GM12878 (cell line): ENCODE measurements at regions not wholly inside any gene's neighbourhood (a gene's known extent, or its start where the extent isn't known, plus 50 kb on each side); places are given as distances from the start of the nearest gene placed in this dataset.

Experiments used
- ATAC-seq: fragments of 200-7000 bp; cut with Tn5 transposase; 3 replicates; pipeline ENCODE4 v1.9.1; 2020; ENCODE audit warnings: mild to moderate bottlenecking, moderate library complexity
- BruUV-seq: library from RNA; stranded (reverse); fragments of 400-500 nt; replicated peaks from 2 replicates; lab custom pipeline; 2021; lab: Mats Ljungman, UMichigan
- CTCF ChIA-PET: fragments of 300-600 bp; sonication (Branson Sonifier 250); formaldehyde crosslinking; extraction: SDS; loops from one replicate; lab custom pipeline; 2021; ENCODE audit warnings: inconsistent platforms; lab: Yijun Ruan, JAX
- POLR2A ChIA-PET: fragments of 350-600 bp; formaldehyde crosslinking; extraction: SDS; loops from one replicate; lab custom pipeline; 2021; ENCODE audit warnings: inconsistent platforms; lab: Charles Lee
- RAD21 ChIA-PET: fragments of 300-600 bp; sonication (Branson Sonifier 250); formaldehyde crosslinking; loops from one replicate; lab custom pipeline; 2023; ENCODE audit warnings: antibody characterized with exemption; ENCODE audit not compliant: unreplicated experiment; lab: Charles Lee
- SMC1A ChIA-PET: fragments of 300-600 bp; sonication (Branson Sonifier 250); formaldehyde crosslinking; loops from one replicate; lab custom pipeline; 2023; ENCODE audit not compliant: unreplicated experiment, uncharacterized antibody; lab: Charles Lee
- DNase-seq: peaks from one replicate; pipeline ENCODE4 v3.0.0-alpha.2; 2011; ENCODE audit warnings: low read depth, low spot score
- FAIRE-seq: peaks from 3 replicates; lab custom pipeline; 2011; peaks lifted over from hg19 to GRCh38; lab: Jason Lieb, UNC
- H2AFZ ChIP-seq: 2 replicates; pipeline ENCODE4 v1.6.0; 2011; ENCODE audit warnings: low read depth, low read length, control low read depth; ENCODE audit not compliant: control insufficient read depth
- H3K27ac ChIP-seq: 2 replicates; pipeline ENCODE4 v1.5.1; 2011; ENCODE audit warnings: control low read depth; ENCODE audit not compliant: control insufficient read depth, insufficient read depth
- H3K27me3 ChIP-seq, 2 experiments: replicated peaks in 1 of 2; 2 replicates each; pipeline versions ENCODE4 v1.6.0 to v1.6.1; 2011; ENCODE audit warnings: low read length in 1 of 2; ENCODE audit not compliant: control insufficient read depth in 2 of 2, insufficient read depth in 2 of 2
- H3K36me3 ChIP-seq, 2 experiments: 2 replicates each; pipeline ENCODE4 v1.5.1; 2011; ENCODE audit warnings: low read length in 1 of 2; ENCODE audit not compliant: control insufficient read depth in 2 of 2, insufficient read depth in 2 of 2
- H3K4me1 ChIP-seq: 2 replicates; pipeline ENCODE4 v1.6.1; 2011; ENCODE audit warnings: mild to moderate bottlenecking, low read length, moderate library complexity, mixed read lengths; ENCODE audit not compliant: control insufficient read depth, insufficient read depth
- H3K4me2 ChIP-seq: 2 replicates; pipeline ENCODE4 v1.6.0; 2011; ENCODE audit warnings: control low read depth; ENCODE audit not compliant: control insufficient read depth, insufficient read depth
- H3K4me3 ChIP-seq: fragments of 200-600 bp; sonication (generic); 2 replicates; pipeline ENCODE4 v1.5.1; 2016
- H3K79me2 ChIP-seq: 2 replicates; pipeline ENCODE4 v1.6.0; 2011; ENCODE audit warnings: low read length; ENCODE audit not compliant: control insufficient read depth, insufficient read depth
- H3K9ac ChIP-seq: 2 replicates; pipeline ENCODE4 v1.8.0; 2011; ENCODE audit warnings: low read length, control low read depth, mixed read lengths; ENCODE audit not compliant: control insufficient read depth, insufficient read depth
- H3K9me3 ChIP-seq: replicated peaks from 3 replicates; pipeline ENCODE4 v1.5.1; 2011; ENCODE audit warnings: mild to moderate bottlenecking, low read length; ENCODE audit not compliant: control insufficient read depth, insufficient read depth
- H4K20me1 ChIP-seq: 2 replicates; pipeline ENCODE4 v1.6.0; 2011; ENCODE audit not compliant: control insufficient read depth, insufficient read depth
- EGR1 ChIP-seq, 2 experiments: IDR thresholded peaks; 1 replicate in 1 of 2; 2 replicates in 1 of 2; pipeline ENCODE4 v1.6.1; 2011 to 2012; ENCODE audit warnings: low read depth in 2 of 2, low read length in 2 of 2, borderline replicate concordance in 1 of 2, mild to moderate bottlenecking in 1 of 2, moderate library complexity in 1 of 2
- GATAD2B ChIP-seq: fragments of 450-650 bp; conservative IDR thresholded peaks from 2 replicates; pipeline ENCODE4 v1.6.1; 2017; ENCODE audit warnings: low read depth, mild to moderate bottlenecking, moderate library complexity
- HDAC6 ChIP-seq: fragments of 200-600 bp; sonication (generic); IDR thresholded peaks from one replicate; pipeline ENCODE4 v1.8.0; 2017; ENCODE audit warnings: antibody characterized with exemption; ENCODE audit not compliant: unreplicated experiment
- IRF4 ChIP-seq: IDR thresholded peaks from 2 replicates; pipeline ENCODE4 v1.6.1; 2011; ENCODE audit warnings: low read depth, low read length
- KAT2A ChIP-seq: conservative IDR thresholded peaks from 2 replicates; pipeline ENCODE4 v1.6.1; 2011; ENCODE audit warnings: low read depth, low read length; ENCODE audit not compliant: control insufficient read depth
- MTA2 ChIP-seq: fragments of 450-650 bp; IDR thresholded peaks from 2 replicates; pipeline ENCODE4 v1.6.1; 2016; ENCODE audit warnings: low read depth, mild to moderate bottlenecking, moderate library complexity
- NR2C1 ChIP-seq: fragments of 450-650 bp; IDR thresholded peaks from 2 replicates; pipeline ENCODE4 v1.6.1; 2017; ENCODE audit warnings: antibody characterized with exemption, mild to moderate bottlenecking, moderate library complexity
- SUPT20H ChIP-seq: IDR thresholded peaks from 2 replicates; pipeline ENCODE4 v1.6.1; 2011; ENCODE audit warnings: low read depth, mild to moderate bottlenecking, low read length, moderate library complexity, borderline replicate concordance; ENCODE audit not compliant: control insufficient read depth
- TCF12 ChIP-seq: IDR thresholded peaks from 2 replicates; pipeline ENCODE4 v1.6.1; 2011; ENCODE audit warnings: low read depth, mild to moderate bottlenecking, low read length
- ZZZ3 ChIP-seq: IDR thresholded peaks from 2 replicates; pipeline ENCODE4 v1.6.1; 2011; ENCODE audit warnings: low read depth; ENCODE audit not compliant: control insufficient read depth, insufficient read length
- WGBS: methylation state at CpG from one replicate; pipeline ENCODE4 v1.1.6; 2016; ENCODE audit warnings: low lambda C conversion rate; ENCODE audit not compliant: insufficient replicate concordance, insufficient coverage; ENCODE audit errors: missing lambda C conversion rate; 5-methylcytosine and 5-hydroxymethylcytosine counted together
- in situ Hi-C: fragments of 300-500 bp; cut with MboI; formaldehyde crosslinking; loops from 9 replicates; pipeline ENCODE4 v1.14.3; 2018; ENCODE audit warnings: mixed read lengths
- intact Hi-C: fragments of 100-400 bp; cut with micrococcal nuclease; formaldehyde crosslinking; loops from one replicate; pipeline ENCODE4 v1.14.2; 2022; ENCODE audit not compliant: unreplicated experiment
- TF ChIP-seq, protein P1 (sequence below): IDR thresholded peaks from 2 replicates; pipeline ENCODE4 v1.6.1; 2012; ENCODE audit warnings: low read depth, low read length, improper control_type of control experiment
- TF ChIP-seq, protein P2 (sequence below): fragments of 450-650 bp; IDR thresholded peaks from 2 replicates; pipeline ENCODE4 v1.6.1; 2017; ENCODE audit warnings: antibody characterized with exemption, mild to moderate bottlenecking, moderate library complexity
- TF ChIP-seq, protein P3 (sequence below): IDR thresholded peaks from 2 replicates; pipeline ENCODE4 v1.6.1; 2012; ENCODE audit warnings: low read depth, low read length, improper control_type of control experiment

DNA sequence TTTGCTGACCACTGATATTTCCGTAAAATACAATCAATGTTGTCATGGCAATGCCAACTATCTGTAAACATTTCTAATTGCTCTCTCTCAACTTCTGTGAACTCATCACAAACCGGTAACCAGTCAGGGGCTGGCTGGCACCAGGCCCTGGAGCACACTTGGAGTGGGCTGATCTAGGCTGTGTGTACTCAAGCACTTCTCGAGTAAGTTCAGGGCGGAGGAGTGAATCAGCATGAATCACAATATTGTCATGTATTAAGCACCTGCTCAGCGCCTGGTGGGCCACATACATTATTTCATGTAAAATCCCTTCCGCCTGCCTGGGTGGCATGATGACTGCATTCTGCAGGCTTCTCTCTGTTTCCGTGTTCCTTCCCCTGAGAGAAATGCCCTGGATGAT lies 212.4 kb downstream of the FOXD2 start:
- TF ChIP-seq SUPT20H = no peak
- no peak for TF ChIP-seq ZZZ3
- no peak for TF ChIP-seq EGR1 (IDR thresholded peaks at IDR 0.05; ENCODE audit: borderline replicate concordance in 1 of 2, low read depth in 2 of 2, low read length in 2 of 2)
- TF ChIP-seq KAT2A = no peak
- TF ChIP-seq, all 136 proteins: peak for 0
- no TSS peak for BruUV-seq
- no peaks in the 10 kb centered on the region for H3K4me1 ChIP-seq
- ChIA-PET POLR2A (no interaction called here), CTCF (no interaction called here), SMC1A (no interaction called here), RAD21 (no interaction called here)
- H3K4me3 ChIP-seq = no peak overlapping the region
- 43% methylated on average over 7 of the region's 7 CpGs for WGBS
- no peak overlapping the region for H2AFZ ChIP-seq
- no peak overlapping the region for H3K9ac ChIP-seq
- ATAC-seq (no peak), FAIRE-seq (no peak), DNase-seq (no peak)
- no peaks in the 10 kb centered on the region for H3K9me3 ChIP-seq
- H3K79me2 ChIP-seq = no peaks in the 10 kb centered on the region
- peaks cover 0 to 4% of the 10 kb centered on the region in 2 experiments; a peak in 3 of 4 replicates for H3K27me3 ChIP-seq
- intact Hi-C loops (no loop called here), in situ Hi-C loops (no loop called here)
- no peak overlapping the region for H3K4me2 ChIP-seq
- H4K20me1 ChIP-seq = no peaks in the 10 kb centered on the region
- H3K36me3 ChIP-seq = no peaks in the 10 kb centered on the region
- H3K27ac ChIP-seq = no peak overlapping the region

DNA sequence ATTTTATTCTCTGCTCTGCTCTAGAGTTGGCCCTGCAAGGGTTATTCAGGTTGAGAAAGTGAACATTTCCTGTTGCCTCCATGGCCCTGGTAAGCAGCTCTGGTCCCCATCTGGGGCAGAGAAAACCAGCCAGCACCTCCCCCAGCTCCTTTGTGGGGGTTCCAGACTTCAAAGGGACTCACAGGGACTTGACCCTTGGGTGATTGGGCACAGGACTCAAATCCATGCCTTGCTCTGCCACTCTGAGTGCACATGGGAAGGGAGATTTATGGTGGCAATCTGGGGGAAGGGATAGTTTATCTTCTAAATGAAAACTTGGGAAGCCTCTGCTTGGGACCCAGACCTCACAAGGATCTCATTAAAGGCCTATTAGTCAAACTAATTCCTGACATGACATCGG lies 212.8 kb downstream of the FOXD2 start:
- BruUV-seq = no TSS peak
- no peak for DNase-seq
- peaks cover 0 to 4% of the 10 kb centered on the region in 2 experiments; a peak in 3 of 4 replicates for H3K27me3 ChIP-seq
- H3K4me2 ChIP-seq = no peak overlapping the region
- POLR2A ChIA-PET = no interaction called here
- no peak overlapping the region for H3K27ac ChIP-seq
- no peaks in the 10 kb centered on the region for H4K20me1 ChIP-seq
- no peaks in the 10 kb centered on the region for H3K79me2 ChIP-seq
- intact Hi-C loops = no loop called here
- H3K9ac ChIP-seq = no peak overlapping the region
- no peaks in the 10 kb centered on the region for H3K9me3 ChIP-seq
- in situ Hi-C loops = no loop called here
- no peaks in the 10 kb centered on the region for H3K36me3 ChIP-seq
- CTCF ChIA-PET = no interaction called here
- RAD21 ChIA-PET = no interaction called here
- SMC1A ChIA-PET = no interaction called here
- H3K4me1 ChIP-seq = no peaks in the 10 kb centered on the region
- no peak for ATAC-seq
- FAIRE-seq = no peak
- H3K4me3 ChIP-seq = no peak overlapping the region
- 5% methylated on average over 1 of the region's 1 CpG for WGBS
- H2AFZ ChIP-seq = no peak overlapping the region
- TF ChIP-seq NR2C1 = no peak
- TF ChIP-seq GATAD2B = no peak
- no peak for TF ChIP-seq IRF4
- no peak for TF ChIP-seq HDAC6
- TF ChIP-seq MTA2 = no peak
- TF ChIP-seq, protein P1, sequence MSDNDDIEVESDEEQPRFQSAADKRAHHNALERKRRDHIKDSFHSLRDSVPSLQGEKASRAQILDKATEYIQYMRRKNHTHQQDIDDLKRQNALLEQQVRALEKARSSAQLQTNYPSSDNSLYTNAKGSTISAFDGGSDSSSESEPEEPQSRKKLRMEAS = no peak
- TF ChIP-seq TCF12 = no peak
- TF ChIP-seq, protein P2, sequence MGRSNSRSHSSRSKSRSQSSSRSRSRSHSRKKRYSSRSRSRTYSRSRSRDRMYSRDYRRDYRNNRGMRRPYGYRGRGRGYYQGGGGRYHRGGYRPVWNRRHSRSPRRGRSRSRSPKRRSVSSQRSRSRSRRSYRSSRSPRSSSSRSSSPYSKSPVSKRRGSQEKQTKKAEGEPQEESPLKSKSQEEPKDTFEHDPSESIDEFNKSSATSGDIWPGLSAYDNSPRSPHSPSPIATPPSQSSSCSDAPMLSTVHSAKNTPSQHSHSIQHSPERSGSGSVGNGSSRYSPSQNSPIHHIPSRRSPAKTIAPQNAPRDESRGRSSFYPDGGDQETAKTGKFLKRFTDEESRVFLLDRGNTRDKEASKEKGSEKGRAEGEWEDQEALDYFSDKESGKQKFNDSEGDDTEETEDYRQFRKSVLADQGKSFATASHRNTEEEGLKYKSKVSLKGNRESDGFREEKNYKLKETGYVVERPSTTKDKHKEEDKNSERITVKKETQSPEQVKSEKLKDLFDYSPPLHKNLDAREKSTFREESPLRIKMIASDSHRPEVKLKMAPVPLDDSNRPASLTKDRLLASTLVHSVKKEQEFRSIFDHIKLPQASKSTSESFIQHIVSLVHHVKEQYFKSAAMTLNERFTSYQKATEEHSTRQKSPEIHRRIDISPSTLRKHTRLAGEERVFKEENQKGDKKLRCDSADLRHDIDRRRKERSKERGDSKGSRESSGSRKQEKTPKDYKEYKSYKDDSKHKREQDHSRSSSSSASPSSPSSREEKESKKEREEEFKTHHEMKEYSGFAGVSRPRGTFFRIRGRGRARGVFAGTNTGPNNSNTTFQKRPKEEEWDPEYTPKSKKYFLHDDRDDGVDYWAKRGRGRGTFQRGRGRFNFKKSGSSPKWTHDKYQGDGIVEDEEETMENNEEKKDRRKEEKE = no peak
- TF ChIP-seq, protein P3, sequence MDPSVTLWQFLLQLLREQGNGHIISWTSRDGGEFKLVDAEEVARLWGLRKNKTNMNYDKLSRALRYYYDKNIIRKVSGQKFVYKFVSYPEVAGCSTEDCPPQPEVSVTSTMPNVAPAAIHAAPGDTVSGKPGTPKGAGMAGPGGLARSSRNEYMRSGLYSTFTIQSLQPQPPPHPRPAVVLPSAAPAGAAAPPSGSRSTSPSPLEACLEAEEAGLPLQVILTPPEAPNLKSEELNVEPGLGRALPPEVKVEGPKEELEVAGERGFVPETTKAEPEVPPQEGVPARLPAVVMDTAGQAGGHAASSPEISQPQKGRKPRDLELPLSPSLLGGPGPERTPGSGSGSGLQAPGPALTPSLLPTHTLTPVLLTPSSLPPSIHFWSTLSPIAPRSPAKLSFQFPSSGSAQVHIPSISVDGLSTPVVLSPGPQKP = no peak
